RPMI8226 (cell line): ENCODE measurements at regions not wholly inside any gene's neighbourhood (a gene's known extent, or its start where the extent isn't known, plus 50 kb on each side); places are given as distances from the start of the nearest gene placed in this dataset.
"Not testable (repeated sequence)": the region's sequence is repeated elsewhere in the genome, so short reads cannot be mapped to it uniquely, and the experiment has no call there.

ENCODE experiments used
- DNase-seq: peaks from one replicate; pipeline ENCODE4 v3.0.0-alpha.2; 2015

DNA sequence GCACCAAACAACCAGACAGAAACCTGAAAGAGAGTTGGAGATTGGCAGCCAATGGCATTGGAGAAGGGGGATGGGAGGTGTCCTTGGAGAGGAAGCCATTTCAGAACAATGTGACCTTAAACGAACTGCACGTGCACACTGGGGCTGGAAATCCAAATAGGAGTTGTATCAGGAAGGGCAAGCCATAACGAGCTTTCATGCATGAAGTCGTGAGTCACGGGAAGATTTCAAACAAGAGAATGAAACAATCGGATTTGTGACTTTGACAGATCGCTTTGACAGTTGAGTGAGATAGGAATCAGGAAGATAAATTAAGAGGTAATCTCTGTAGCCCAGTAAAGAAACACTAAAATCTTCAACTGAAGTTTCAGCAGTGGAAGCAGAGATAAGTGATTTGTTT is 445.8 kb upstream of the ZP4 start:
- no peak for DNase-seq

DNA sequence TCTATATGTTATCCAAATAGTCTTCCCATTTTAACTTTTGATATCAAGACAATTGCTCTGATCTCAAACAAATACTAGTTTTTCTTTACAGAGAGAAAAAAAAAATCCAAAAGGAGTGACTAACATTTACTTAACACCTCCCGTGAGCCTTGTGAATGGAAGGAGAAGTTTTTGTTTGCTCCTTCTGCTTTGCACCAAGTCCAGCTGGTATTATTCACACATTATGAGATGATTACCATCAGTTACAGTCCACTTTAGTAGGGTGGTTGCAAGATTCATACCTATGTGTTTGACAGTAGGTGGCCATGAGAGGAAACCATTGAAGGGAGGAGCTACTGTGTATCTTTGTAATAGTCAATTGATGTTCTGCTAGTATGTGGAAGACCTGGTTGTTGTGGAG is 443.4 kb upstream of the ZP4 start:
- no peak for DNase-seq

DNA sequence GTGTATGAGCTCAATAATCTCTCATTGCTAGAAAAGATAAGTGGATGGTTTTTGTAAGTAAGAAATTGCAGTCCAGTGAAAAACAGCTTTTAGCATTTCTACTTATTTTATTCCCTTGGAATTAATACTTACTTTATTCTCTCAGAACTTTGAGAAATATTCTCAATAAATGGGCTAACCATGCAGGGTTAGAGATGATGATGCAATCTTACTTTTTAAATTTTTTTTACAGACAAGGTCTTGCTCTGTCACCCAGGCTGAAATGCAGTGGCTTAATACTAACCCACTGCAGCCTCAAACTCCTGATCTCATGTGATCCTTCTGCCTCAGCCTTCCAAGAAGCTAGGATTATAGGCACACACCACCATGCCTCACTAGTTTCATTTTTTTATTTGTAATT is 440.8 kb upstream of the ZP4 start:
- DNase-seq, result no peak

DNA sequence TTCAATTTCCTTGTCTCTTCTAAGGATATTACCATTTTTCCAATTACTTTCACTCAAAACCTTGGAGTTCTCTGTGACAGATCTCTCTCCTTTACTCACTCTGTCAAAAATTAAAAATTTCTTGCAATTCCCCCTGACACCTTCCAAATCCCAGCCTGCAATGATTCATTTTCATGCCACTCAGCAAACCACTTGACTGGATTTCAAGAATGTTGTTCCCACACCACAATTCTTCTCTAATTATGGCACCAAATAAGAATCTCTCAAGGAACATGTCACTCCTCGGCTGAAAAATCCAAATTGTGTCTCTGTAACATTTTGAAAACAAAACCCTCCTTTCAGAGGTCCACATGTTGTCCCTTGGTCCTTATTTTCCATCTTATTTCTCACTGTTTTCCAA is 438.9 kb upstream of the ZP4 start:
- DNase-seq, result no peak

DNA sequence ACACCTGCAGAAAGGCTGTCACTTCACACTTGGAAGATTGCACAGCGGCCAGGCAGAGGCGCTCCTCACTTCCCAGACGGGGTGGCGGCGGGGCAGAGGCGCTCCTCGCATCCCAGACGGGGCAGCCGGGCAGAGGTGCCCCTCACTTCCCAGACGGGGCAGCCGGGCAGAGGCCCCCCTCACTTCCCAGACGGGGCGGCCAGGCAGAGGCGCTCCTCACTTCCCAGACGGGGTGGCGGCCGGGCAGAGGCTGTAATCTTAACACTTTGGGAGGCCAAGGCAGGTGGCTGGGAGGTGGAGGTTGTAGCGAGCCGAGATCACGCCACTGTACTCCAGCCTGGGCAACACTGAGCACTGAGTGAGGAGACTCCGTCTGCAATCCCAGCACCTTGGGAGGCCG is 436.3 kb upstream of the ZP4 start:
- DNase-seq, result not testable (repeated sequence)

DNA sequence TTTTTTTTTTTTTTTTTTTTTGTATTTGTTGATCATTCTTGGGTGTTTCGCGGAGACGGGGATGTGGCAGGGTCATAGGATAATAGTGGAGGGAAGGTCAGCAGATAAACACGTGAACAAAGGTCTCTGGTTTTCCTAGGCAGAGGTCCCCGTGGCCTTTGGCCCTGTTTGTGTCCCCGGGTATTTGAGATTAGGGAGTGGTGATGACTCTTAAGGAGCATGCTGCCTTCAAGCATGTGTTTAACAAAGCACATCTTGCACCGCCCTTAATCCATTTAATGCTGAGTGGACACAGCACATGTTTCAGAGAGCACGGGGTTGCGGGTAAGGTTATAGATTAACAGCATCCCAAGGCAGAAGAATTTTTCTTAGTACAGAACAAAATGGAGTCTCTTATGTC is 435.8 kb upstream of the ZP4 start:
- not testable (repeated sequence) for DNase-seq

DNA sequence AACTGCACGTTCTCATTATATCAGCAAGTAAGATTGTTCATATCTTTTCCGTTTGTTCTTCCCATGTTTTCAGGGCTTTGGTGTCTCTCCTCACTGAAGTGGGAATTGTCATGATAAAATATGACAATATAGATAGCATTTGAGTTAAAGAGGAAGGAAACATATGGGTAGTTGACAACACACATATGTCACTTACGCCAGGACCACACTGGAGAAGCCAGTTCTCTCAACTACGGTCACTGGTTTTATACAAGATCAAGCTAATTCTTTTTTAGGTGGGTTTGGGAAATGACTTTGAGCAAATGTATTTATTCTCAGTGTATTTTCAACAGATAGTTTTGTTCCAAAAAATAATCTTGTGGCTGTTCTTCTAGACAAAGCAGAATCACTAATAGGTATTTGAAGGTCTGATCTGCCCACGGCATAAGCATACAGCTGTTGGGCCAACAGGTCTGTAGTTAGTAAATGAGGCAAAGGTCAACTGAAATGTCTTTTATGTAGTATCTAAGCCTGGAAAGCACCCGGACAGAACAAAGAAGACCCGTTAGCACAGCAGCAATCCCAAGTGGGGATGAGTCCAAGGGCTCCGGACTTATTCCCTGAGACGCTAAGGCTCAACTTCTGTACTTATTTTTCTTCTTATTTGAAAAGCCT is 433.6 kb upstream of the ZP4 start:
- DNase-seq, result no peak

DNA sequence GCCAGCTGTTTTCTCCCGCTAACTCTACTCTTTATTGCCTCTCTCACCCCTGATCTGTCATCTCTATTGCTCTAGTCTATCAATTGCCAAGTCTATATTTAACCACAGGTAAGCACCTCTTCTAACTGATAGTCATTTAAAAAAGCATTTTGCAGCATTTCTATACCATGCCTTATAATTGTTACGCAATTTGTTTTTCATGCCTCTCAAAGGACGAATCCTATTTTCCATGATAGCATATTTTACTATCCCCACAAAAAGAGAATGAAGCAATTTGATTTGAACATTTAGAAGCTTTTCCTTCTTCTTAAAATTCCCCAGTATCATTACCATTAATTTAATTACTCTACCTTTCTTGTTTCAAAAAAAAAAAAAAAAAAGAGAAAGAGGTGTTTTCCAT is 432.8 kb upstream of the ZP4 start:
- no peak for DNase-seq

DNA sequence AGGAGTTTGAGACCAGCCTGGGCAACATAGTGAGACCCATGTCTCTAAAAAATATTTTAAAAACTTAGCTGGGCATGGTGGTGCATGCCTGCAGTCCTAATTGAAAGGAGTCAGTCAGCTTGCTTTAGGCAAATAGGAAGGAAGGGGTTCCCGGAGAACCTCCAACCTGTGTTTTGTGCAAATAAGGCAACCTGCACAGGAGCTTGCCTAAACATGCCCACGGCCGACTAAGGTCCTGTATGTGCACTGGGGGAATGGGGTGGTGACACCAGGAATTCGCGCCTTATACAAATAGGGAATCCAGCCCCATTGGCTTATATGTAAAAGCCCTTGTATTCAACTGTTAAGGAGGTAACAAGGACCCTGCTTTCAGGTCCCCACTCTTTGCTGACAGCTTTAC is 429.2 kb upstream of the ZP4 start:
- DNase-seq, result no peak

DNA sequence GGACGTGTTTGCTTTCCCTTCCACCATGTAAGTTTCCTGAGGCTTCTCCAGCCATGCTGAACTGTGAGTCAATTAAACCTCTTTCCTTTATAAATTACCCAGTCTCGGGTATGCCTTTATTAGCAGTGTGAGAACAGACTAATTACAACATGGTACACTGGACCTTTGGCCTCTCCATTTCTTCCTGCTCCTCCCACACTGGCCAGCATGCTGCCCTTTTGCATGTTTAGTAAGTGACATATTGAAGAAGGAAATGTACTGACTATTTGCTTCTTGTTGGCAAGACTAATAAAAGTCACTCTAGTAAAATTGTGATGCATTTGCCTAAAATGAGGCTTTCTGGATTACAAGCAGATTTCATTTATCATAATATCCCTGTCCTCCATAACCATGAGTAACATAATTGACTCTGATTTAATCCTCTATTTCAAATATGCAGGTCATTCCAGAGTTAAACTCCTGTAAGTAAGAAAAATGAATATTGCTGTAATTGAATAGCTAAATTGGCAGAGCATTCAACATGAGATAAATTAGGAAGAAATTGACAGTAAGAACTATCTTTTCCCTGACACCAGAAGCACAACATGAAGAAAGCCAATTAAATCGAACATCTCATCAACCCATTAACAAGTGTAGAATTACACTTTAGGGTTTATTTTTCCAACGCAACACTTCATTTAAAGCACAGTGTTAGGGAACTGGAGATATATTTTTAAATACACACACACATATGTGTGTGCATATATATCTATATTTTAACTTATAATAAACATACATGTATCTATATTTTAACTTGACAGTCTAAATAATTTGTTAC is 427.8 kb upstream of the ZP4 start:
- DNase-seq, result no peak

DNA sequence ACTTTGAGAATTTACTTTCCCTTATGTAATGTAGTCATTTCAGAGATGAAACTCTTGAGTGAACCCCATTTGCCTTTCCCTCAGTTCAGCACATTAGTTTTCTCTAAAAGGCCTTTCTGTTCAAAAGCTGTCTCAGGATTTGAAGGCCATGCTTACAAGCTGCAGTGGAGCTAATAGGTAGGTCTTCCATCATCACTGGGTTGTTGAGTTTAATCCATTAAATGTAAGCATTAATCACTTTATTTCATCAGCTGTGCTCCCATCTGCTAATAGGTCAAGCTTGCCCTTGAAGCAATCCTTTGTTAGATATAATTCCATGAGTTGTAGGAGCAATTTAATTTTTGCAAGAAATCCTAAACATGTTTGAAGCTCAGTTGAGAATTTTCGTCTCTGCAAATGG is 422.2 kb upstream of the ZP4 start:
- no peak for DNase-seq

DNA sequence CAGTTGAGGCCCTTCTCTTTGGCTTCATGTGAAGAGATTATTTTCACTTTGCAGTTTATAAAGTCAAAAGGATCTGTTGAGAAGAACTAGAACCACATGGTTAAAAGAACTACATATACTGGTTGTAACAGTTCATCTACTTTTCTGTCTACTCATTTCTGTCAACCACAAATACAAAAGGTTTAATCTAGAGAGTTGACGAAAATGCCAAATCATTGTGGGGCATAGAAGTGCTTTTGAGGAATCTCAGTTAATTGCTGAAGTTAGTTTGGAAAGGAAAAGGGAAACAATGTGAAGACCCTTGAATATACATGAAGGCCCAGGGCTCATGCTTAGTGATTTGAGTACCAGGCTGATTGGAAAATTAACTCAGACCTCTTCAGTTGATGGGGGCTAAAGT is 415.7 kb upstream of the ZP4 start:
- no peak for DNase-seq

DNA sequence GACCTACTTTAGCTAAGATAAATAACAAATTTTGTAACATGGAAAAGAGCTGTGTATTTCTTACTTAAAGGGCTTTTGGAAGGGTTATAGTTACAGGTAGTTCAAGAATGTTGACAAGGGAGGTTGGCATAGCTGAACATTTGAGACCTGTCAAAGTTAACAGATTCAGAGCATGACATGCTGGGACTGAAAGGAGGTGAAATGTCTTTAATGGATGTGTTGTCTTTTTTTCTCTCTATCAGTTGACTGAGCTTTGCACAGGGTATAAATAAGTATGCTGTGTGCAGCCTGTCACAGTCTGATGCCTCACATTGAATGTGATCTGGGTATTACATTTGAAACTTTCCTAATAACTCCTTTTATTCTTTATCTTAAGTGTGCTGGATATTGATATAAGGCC is 411.9 kb upstream of the ZP4 start:
- DNase-seq, result no peak

DNA sequence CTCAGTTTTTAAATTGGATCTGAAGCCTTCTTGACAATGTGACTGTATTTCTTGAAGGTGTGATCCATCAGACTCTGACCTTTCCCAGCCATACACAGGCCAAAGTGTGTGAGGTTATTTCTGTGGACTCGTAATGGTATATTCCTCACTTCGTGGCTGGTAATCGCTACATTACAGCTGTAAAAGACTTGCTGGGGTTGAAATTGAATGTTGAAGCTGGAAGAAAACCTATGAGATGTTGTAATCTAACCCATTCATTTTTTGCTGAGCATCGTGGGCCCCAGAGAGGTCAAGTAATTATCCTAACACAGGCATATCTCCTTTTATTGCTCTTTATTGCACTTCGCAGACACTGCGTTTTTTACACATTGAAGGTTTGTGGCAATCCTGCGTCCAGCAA is 405.6 kb upstream of the ZP4 start:
- DNase-seq, result no peak

DNA sequence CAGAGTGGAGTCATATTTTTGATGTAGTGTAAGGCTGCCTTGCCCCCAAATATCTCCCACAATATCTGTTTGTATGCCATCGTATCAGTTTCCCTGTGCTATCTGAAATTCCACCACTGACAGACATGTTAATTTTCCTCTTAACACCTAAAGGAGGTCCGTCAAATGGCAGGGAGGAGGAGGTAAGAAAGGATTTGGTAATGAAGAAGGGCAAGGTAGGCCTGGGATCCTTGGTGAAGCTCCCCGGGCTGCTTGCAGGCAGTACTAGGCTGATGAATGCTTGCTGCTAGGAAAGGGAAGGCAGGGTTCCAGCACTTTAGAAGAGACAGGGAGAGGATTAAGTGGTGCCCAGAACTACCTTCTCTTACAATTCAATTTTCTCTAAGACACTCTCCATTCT is 402.4 kb upstream of the ZP4 start:
- DNase-seq, result no peak

DNA sequence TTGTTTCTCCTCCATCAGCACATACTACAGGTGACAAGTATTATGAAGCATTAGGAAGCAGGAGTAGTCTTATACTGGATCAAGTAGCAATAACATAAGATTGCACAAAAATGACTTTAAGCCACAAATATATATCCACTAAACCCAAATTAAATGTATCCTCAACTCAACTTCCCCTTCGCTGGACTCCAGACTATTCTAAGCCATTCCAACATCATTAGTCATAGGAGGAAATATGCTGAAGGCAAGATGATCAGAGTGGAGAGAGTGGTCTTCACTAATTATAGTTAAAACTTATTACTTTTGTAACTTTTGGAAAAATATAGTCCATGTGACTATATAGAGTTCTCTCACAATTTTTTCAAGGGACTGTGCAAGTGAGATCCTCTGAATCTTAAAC is 390.7 kb upstream of the ZP4 start:
- DNase-seq, result no peak

DNA sequence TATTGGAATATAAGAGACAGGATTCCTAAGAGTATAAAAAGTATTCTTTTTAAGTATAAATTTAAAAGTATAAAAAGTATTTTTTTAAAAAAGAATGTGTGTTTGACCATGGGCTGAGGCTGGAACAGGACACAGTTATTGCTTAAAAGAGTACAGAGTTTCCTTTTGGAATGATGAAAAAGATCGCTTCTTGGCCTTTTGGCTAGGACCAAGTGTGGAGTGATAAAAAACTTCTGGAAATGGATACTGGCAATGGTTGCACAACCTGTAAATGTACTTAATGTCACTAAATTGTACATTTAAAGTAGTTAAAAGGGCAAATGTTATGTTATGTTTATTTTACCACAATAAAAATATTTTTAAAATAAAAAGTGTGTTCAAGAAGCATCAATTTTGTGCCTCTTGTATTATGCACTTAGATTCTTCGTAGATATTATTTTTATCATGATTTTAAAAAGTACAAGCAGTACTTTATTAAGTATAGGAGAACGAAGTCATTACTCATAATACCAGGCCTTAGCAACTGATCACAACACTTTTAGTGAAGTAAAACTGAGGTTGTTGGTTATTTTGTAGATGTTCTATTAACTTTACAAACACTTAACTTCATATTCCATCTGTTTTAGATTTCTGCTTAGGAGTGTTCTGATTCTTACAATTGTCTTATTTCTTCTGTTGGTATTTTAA is 389.1 kb upstream of the ZP4 start:
- DNase-seq, result no peak

DNA sequence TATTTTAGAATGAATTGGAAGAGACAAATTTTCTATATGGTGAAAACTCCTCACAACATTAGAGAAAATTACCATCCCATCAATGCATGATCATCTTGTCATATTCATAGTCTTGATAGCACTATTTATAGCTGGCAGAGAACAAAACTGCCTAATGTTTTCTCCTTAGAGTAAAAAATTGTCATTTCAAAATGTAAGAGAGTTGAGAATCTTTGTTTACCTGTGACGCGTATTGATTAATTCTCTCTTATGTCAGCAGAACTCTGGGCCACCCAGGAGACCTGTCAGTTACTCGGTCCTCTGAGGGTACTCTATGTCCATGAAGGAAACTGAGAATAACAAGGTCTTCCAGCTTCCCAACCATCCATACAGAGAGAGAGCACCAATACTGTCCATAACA is 381.4 kb upstream of the ZP4 start:
- no peak for DNase-seq

DNA sequence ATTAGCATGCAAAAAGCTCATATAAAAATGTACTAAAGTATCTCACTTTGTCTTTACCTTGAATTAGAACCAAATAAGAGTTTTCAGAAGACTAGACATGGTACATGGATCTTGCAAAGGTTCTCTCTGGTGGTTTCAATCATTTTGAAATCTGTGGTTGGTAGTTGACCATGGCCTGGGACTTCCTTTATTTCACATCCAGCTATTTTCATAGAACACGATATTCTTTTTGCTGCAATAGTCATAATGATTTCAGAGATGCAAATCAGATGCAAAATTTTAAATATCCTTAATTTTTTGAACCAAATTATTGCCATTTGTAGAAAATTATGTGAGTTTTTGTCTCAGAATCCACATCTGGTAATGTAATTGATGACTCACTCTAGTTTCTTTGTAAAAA is 375.1 kb upstream of the ZP4 start:
- no peak for DNase-seq

DNA sequence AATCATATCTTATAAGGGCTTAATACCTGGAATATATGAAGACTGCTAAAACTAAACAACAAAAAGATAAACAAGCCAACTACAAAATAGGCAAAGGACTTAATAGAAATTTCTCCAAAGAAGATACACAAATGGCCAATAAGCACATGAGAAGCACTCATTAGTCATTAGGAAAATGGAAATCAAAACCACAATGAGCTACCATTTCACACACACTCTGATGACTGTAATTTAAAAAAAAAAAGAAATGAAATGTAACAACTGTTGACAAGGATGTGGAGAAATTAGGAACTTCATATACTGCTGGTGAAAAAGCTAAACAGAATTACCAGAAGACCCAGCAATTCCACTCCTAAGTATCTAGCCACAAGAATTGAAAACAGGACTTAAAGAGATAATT is 374.2 kb upstream of the ZP4 start:
- no peak for DNase-seq

DNA sequence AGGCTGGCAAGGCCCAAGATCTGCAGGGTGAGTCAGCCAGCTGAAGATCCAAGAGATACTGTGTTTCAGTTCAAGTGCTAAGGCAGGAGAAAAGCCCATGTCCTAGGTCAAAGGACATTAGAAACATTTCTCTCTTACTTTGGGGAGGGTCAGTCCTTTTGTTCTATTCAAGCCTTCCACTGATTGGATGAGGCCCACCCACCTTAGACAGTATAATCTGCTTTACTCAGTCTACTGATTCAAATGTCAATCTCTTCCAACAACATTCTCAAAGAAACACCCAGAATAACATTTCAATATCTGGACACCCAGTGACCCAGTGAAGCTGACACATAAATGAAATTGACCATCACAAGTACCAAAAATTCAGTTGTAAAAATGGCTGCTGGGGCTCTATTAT is 367.8 kb upstream of the ZP4 start:
- DNase-seq, result no peak

DNA sequence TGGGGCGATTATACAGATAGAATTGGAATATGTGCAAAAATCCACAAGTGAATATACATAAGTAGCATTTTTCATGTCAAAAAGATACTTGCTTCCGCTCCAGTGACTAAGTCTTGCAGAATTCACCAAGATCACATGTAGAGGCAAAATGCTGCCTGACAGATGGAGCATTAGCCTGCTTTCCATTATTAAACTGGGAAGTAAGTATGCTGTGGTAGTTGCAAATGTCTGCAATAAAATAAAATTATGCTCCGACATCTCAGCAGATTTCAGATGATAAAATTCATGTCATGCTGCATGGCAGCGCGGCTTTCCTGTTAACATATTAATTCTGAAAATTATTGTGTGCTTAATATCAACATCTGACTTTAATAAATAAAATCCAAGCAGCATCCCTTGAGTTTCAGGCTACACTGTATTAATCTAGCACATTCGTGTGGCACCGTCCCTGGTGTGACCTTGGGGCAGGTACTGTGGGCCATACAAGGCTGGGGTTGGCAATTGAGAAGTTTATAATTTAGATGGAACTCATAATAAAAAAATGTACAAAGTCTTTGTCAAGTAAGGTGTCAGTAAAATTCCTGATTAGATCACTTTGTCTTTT is 366.4 kb upstream of the ZP4 start:
- no peak for DNase-seq

DNA sequence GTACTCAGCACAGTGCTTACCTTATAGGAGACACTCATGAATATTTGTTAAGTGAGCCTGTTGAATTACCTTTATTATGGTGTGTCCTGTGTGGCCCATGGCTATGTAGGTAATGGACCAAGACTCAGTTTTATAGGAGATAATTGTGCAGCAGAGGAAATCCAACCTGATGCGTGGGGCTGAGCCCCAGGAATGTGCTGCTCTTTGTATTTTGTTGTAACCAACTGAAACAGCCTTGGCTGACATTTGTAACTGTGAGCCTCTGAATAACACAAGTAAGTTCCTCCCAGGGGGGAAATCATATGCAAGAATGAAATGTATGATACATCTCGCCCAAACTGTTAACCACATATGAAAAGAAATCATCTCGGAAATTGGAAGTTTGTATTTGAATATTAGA is 364.2 kb upstream of the ZP4 start:
- no peak for DNase-seq
